ENCODE measurements at regions not wholly inside any gene's neighbourhood (a gene's known extent, or its start where the extent isn't known, plus 50 kb on each side); places are given as distances from the start of the nearest gene placed in this dataset.
"Not testable (repeated sequence)": the region's sequence is repeated elsewhere in the genome, so short reads cannot be mapped to it uniquely, and the experiment has no call there.

DNA sequence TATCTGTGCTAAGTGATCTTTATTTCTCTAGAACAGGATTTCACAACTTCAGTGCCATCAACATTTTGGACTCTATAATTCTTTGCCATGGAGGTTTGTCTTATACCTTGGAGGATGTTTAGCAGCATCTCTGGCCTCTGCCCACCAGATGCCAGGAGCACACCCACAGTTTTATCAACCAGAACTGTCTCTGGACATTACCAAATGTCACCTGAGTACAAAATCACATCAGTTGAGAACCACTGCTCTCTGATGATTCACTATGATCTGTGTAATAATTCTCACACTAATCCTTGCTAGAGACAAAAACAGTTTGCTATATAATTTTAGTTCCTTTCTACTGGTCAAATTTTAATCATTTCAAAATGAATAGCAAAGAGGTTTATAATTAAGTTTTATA, 102.8 kb upstream of the AMZ2 start:
- POLR2A ChIA-PET, result no interaction called here
- no peak for ATAC-seq
- no peak for DNase-seq
- no peak overlapping the region for H3K27ac Mint-ChIP-seq
- peaks cover 0 to 4% (median 0%) of the 10 kb centered on the region in 4 donors for H3K4me1 Mint-ChIP-seq
- H3K36me3 Mint-ChIP-seq, result peaks cover 0 to 3% (median 2%) of the 10 kb centered on the region in 3 donors
- H3K4me3 Mint-ChIP-seq, result no peak overlapping the region
- H3K27me3 Mint-ChIP-seq, result no peaks in the 10 kb centered on the region
- H3K9me3 Mint-ChIP-seq, result no peaks in the 10 kb centered on the region

DNA sequence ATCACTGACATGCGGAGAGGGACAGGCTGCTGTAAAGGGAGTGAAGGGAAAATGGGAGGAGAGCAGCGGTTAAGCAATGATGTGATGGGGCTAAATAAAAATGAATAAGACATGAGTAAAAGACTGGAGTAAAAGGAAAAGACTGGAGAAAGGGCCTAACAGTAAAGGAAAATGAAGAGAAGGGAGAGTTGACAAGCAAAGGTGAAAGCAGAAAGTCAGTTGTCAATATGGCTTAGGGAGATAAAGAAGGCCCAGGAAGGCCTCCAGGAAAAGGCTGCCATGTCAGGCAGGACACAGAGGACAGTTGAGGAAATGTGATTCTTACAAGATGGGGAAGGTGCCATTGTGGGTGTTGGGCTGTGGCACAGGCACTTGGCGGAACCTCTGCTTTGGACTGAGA, 98.9 kb upstream of the AMZ2 start:
- ATAC-seq, result no peak
- no peaks in the 10 kb centered on the region for H3K27me3 Mint-ChIP-seq
- POLR2A ChIA-PET, result interaction anchor here (0.8 kb wide), 1 partner anchor 12 kb away, joined by 5 read pairs; no protein-coding TSS in a partner anchor
- no peak for DNase-seq
- no peaks in the 10 kb centered on the region for H3K9me3 Mint-ChIP-seq
- H3K36me3 Mint-ChIP-seq, result peaks cover 0 to 3% (median 2%) of the 10 kb centered on the region in 3 donors
- peak overlapping the region in 1 of 10 donors; percentile 83 for H3K27ac Mint-ChIP-seq
- H3K4me1 Mint-ChIP-seq, result peaks cover 0 to 4% (median 0%) of the 10 kb centered on the region in 4 donors
- no peak overlapping the region for H3K4me3 Mint-ChIP-seq

DNA sequence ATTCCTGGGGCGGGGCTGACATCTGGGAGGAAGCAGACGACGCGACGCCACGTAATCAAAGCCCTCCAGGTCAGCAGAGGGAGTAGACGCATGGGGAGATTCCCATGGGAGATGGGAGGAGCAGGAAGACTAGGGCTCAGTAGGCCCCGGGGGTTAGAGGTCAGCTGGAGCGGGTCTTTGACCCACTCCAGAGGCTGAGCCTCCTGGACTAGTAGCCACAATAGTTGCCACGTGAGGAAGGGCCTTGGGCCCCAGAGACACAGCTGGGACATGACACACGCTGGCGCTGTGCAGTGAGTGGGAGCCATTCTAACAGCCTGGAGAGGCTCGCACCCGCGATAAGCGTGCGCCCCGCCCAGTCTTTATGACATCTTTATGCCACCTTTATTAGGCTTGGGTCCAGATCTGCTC, 95.7 kb upstream of the AMZ2 start:
- POLR2A ChIA-PET, result no interaction called here
- H3K4me1 Mint-ChIP-seq, result peaks cover 0 to 5% (median 0%) of the 10 kb centered on the region in 4 donors

DNA sequence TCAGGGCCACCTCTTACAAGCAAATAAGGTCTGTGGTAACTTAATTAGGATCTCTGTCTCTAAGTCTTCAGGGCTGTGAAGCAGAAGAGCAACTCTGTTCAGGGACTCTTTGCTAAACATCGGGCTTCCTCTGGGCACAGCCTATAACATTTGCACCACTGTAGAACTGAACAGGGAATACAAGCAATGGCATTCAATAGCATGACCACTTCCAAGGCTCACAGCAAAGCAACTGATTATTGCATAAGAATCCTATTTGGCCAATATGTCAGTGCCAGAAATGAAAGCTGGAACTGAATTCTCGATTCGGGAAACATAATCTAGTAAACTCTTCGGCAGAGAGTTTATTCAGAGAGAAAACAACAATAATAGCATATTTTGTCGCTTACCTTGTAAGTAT, 92.2 kb upstream of the AMZ2 start:
- Mint-ChIP-seq H3K4me3 (no peak overlapping the region), H3K36me3 (peaks cover 0 to 2% (median 0%) of the 10 kb centered on the region in 3 donors), H3K9me3 (no peaks in the 10 kb centered on the region), H3K4me1 (peaks cover 0 to 1% (median 0%) of the 10 kb centered on the region in 4 donors), H3K27ac (no peak overlapping the region), H3K27me3 (no peaks in the 10 kb centered on the region)
- DNase-seq, result no peak
- no peak for ATAC-seq
- POLR2A ChIA-PET, result no interaction called here

More for the DNA sequence above, 95.7 kb upstream of the AMZ2 start:
- Mint-ChIP-seq H3K27ac (no peak overlapping the region), H3K9me3 (no peaks in the 10 kb centered on the region), H3K27me3 (no peaks in the 10 kb centered on the region), H3K36me3 (peaks cover 0 to 3% (median 0%) of the 10 kb centered on the region in 3 donors), H3K4me3 (no peak overlapping the region)
- ATAC-seq, result no peak
- DNase-seq, result no peak

DNA sequence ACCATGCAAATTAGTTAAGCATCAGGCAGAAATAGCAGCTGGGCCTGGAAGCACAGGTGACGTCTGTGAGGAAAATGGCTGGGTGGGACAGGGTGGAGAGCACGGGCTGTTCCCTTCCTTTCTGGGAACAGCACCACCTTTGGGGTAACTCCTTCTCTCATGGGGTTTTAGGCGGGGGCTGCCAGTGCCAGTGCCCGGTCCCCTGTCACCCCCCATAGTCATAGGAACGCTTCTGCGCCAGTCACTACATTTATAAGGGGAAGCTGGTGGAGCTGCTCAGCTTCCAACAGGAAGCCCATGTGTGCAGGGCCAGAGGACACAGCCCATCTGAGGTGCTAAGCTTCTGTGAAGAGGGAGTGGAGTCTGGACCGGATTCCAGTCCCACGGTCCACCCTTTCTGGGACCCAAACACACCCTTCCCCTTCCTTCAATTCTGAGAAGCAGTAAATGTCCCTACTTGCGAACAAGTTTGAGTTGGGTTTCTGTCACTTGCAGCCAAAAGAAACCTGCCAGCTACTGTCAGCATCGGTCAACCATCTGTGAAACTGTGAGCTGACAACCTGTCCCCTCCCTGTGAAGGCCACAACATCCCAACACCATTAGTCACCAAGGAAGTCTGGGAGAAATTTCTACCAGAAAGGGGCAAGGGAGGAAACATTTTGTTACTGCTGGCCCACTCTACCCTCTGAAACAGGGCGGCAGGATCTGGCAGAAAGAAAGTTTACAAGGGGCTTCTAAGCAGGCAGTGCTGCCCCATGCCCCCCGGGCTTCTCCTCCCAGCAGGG, 86.0 kb upstream of the AMZ2 start:
- H3K27me3 Mint-ChIP-seq, result no peaks in the 10 kb centered on the region
- no peak for DNase-seq
- H3K9me3 Mint-ChIP-seq, result no peaks in the 10 kb centered on the region
- no peak for ATAC-seq
- H3K4me1 Mint-ChIP-seq, result peaks cover 2 to 7% (median 4%) of the 10 kb centered on the region in 4 donors
- POLR2A ChIA-PET, result no interaction called here
- H3K27ac Mint-ChIP-seq, result peak overlapping the region in 1 of 10 donors; percentile 34
- peaks cover 0 to 2% (median 0%) of the 10 kb centered on the region in 3 donors for H3K36me3 Mint-ChIP-seq
- no peak overlapping the region for H3K4me3 Mint-ChIP-seq

DNA sequence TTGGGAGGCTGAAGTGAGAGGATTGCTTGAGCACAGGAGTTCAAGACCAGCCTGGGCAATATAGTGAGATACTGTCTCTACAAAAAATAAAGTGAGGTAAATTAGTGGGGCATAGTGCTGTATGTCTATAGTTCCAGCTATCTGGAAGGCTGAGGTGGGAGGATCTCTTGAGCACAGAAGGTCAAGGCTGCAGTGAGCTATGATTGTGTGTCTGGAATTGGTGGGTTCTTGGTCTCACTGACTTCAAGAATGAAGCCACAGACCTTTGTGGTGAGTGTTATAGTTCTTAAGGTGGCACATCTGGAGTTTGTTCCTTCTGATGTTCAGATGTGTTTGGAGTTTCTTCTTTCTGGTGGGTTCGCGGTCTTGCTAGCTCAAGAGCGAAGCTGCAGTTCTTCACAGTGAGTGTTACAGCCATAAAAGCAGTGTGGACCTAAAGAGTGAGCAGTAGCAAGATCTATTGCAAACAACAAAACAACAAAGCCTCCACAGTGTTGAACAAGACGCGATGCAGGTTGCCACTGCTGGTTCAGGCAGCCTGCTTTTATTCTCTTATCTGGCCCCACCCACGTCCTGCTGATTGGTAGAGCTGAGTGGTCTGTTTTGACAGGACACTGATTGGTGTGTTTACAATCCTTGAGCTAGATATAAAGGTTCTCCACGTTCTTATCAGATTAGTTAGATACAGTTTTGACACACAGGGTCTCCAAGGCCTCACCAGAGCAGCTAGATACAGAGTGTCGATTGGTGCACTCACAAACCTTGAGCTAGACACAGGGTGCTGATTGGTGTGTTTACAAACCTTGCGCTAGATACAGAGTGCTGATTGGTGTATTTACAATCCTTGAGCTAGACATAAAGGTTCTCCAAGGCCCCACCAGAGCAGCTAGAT, 79.3 kb upstream of the AMZ2 start:
- H3K4me3 Mint-ChIP-seq, result peak overlapping the region in 9 of 10 donors; percentile 5 to 64 (median 42)
- not testable (repeated sequence) for H3K27me3 Mint-ChIP-seq, H3K9me3 Mint-ChIP-seq, H3K36me3 Mint-ChIP-seq
- DNase-seq, result peak in 4 of 10 donors; percentile 32 to 64 (median 52)
- POLR2A ChIA-PET, result interaction anchor here (0.9 to 2.3 kb wide), 6 partner anchors 11 to 86 kb away, joined by 3 to 10 read pairs (median 4); partner anchors contain the start of gene AMZ2
- peaks cover 15 to 29% (median 27%) of the 10 kb centered on the region in 4 donors for H3K4me1 Mint-ChIP-seq
- peak; percentile 64 to 66 for ATAC-seq
- peak overlapping the region in 9 of 10 donors; percentile 17 to 76 (median 52) for H3K27ac Mint-ChIP-seq

DNA sequence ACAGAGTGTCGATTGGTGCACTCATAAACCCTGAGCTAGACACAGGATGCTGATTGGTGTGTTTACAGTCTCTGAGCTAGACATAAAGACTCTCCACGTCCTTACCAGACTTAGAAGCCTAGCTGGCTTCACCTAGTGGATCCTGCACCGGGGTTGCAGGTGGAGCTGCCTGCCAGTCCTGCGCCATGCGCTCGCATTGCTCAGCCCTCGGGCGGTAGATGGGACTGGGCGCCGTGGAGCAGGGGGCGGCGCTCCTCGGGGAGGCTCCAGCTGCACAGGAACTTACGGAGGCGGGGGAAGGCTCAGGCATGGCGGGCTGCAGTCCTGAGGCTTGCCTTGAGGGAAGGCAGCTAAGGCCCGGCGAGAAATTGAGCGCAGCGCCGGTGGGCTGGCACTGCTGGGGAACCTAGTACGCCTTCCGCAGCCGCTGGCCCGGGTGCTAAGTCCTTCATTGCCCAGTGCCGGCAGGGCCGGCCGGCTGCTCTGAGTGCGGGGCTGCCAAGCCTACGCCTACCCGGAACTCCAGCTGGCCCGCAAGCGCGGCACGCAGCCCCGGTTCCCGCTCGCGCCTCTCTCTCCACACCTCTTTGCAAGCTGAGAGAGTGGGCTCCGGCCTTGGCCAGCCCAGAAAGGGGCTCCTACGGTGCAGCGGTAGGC, 78.5 kb upstream of the AMZ2 start:
- POLR2A ChIA-PET, result interaction anchor here (0.9 to 2.3 kb wide), 6 partner anchors 13 to 85 kb away, joined by 3 to 10 read pairs (median 4); partner anchors contain the start of gene AMZ2
- H3K4me3 Mint-ChIP-seq, result peak overlapping the region in 8 of 10 donors; percentile 5 to 64 (median 38)

DNA sequence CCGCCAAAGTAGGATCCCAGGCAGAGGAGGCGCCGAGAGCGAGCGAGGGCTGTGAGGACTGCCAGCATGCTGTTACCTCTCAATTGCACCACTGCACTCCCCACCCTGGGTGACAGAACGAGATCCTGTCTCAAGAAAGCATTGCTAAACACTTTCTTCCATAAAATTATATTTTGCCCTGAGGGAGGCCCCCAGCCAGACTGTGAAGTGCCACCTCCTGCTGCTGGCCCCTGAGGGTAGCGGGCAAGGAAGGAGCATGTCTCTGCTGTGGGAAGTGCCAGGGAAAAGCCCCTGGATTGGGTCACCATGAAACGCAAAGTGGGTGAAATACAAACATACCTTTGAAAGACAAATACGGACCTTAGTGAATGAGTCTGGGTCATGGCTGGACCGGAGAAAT, 78.0 kb upstream of the AMZ2 start:
- POLR2A ChIA-PET, result interaction anchor here (0.9 to 2.1 kb wide), 5 partner anchors 28 to 84 kb away, joined by 3 to 9 read pairs (median 3); no protein-coding TSS in a partner anchor
- no peaks in the 10 kb centered on the region for H3K9me3 Mint-ChIP-seq
- peak overlapping the region in 1 of 10 donors; percentile 30 for H3K4me3 Mint-ChIP-seq
- no peak for ATAC-seq
- no peak overlapping the region for H3K27ac Mint-ChIP-seq
- no peaks in the 10 kb centered on the region for H3K36me3 Mint-ChIP-seq
- no peaks in the 10 kb centered on the region for H3K27me3 Mint-ChIP-seq
- no peak for DNase-seq
- peaks cover 15 to 29% (median 27%) of the 10 kb centered on the region in 4 donors for H3K4me1 Mint-ChIP-seq

More for the DNA sequence above, 78.5 kb upstream of the AMZ2 start:
- H3K36me3 Mint-ChIP-seq, H3K9me3 Mint-ChIP-seq, H3K27me3 Mint-ChIP-seq, ATAC-seq: not testable (repeated sequence)
- Mint-ChIP-seq H3K27ac (peak overlapping the region in 5 of 10 donors; percentile 8 to 61 (median 52)), H3K4me1 (peaks cover 15 to 29% (median 27%) of the 10 kb centered on the region in 4 donors)
- peak in 1 of 10 donors; percentile 38 for DNase-seq

DNA sequence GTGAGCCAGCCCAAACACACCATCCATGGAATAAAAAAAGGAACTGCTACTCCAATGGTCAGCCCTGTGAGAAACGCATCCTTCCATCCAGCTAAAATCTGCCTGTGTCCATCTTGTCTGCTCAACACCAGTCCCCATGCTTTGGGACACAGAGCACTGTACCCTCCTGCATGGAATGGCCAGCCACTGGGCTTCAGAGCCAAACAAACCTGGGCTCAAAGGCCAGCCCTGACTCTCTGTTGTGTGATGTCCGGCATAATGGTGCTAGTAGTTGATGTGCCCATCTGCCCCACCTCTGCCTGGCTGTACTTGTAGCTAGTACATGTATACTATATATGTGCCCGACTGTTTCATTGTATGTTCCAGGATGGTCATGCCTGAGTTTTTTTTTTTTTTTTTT, 77.6 kb upstream of the AMZ2 start:
- Mint-ChIP-seq H3K9me3 (no peaks in the 10 kb centered on the region), H3K27ac (peak overlapping the region in 1 of 10 donors; percentile 21), H3K4me1 (peaks cover 13 to 25% (median 24%) of the 10 kb centered on the region in 4 donors), H3K36me3 (no peaks in the 10 kb centered on the region), H3K4me3 (peak overlapping the region in 1 of 10 donors; percentile 41), H3K27me3 (no peaks in the 10 kb centered on the region)
- DNase-seq, result no peak
- POLR2A ChIA-PET, result interaction anchor here (1.4 to 2.1 kb wide), 3 partner anchors 27 to 35 kb away, joined by 3 to 9 read pairs (median 4); no protein-coding TSS in a partner anchor
- ATAC-seq, result no peak

DNA sequence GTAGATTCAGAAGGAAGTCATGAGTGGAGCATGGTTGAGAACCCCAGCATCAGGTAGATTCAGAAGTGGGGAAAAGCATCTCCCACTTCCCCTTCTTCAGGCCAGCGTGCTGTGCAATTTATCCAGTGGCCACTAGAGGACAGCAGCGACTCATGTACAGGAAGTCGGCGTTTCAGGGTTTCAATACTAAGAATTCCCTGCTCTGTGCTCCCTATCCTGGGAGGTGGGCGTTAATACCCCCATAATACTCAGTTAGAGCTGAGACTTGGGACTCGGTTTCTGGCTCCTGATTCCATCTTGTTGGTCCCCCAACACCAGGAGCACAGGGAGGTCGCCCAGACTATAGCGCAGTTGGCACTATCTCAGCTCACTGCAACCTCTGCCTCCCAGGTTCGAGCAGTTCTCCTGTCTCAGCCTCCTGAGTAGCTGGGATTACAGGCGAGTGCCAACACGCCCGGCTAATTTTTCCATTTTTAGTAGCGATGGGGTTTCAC, 75.3 kb upstream of the AMZ2 start:
- Mint-ChIP-seq H3K4me1 (peaks cover 16 to 37% (median 32%) of the 10 kb centered on the region in 4 donors), H3K27ac (no peak overlapping the region), H3K27me3 (no peaks in the 10 kb centered on the region), H3K36me3 (no peaks in the 10 kb centered on the region), H3K4me3 (no peak overlapping the region), H3K9me3 (no peaks in the 10 kb centered on the region)
- peak; percentile 57 to 84 (median 70) for DNase-seq
- ATAC-seq, result peak; percentile 71 to 74
- POLR2A ChIA-PET, result interaction anchor here (0.6 to 2.2 kb wide), 9 partner anchors 7 to 75 kb away, joined by 3 to 12 read pairs (median 5); partner anchors contain the start of gene AMZ2

DNA sequence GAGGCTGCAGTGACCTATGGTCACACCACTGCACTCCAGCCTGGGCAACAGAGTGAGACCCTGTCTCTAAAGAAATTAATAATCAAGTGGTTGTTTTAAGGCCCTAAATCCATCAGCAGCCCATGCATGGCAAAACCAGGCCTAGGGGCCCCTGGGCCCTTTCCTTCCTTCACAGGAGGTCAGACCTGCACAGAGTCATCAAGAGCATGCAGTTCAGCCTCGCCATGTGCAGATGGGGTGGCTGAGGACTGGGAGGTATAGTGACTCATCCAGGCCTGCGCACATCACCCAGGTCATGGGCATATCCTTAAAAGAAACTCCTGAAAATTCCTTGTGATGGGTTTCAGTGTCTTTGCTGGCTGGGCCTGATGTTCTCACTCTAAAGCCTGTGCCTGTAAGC, 72.4 kb upstream of the AMZ2 start:
- peaks cover 5 to 25% (median 20%) of the 10 kb centered on the region in 4 donors for H3K4me1 Mint-ChIP-seq
- H3K27ac Mint-ChIP-seq, result no peak overlapping the region
- H3K27me3 Mint-ChIP-seq, result no peaks in the 10 kb centered on the region
- ATAC-seq, result no peak
- no peak overlapping the region for H3K4me3 Mint-ChIP-seq
- DNase-seq, result no peak
- no peaks in the 10 kb centered on the region for H3K36me3 Mint-ChIP-seq
- POLR2A ChIA-PET, result no interaction called here
- no peaks in the 10 kb centered on the region for H3K9me3 Mint-ChIP-seq

DNA sequence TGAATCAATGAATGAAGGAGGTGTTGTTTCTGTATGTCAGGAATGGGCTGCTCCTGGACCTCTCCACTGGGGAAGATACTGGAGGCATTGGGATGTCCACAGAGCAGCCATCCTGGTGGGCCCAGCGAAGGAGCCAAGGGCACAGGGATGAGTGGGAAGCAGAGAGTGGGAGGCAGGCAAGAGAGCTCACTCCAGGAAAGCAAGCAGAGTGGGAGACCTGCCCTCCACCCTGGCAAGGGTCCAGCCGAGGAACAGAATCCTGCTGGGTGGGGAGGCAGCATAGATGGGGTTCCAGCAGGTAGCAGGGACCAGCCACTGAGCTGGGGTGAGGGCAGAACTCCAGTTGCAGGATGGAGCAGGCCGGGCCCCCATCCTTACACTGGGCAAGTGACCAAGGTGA, 71.9 kb upstream of the AMZ2 start:
- DNase-seq, result no peak
- no peaks in the 10 kb centered on the region for H3K36me3 Mint-ChIP-seq
- H3K27ac Mint-ChIP-seq, result peak overlapping the region in 2 of 10 donors; percentile 56 to 61
- ATAC-seq, result no peak
- H3K27me3 Mint-ChIP-seq, result no peaks in the 10 kb centered on the region
- H3K4me1 Mint-ChIP-seq, result peaks cover 9 to 29% (median 24%) of the 10 kb centered on the region in 4 donors
- H3K4me3 Mint-ChIP-seq, result no peak overlapping the region
- H3K9me3 Mint-ChIP-seq, result no peaks in the 10 kb centered on the region
- POLR2A ChIA-PET, result interaction anchor here (1.0 to 1.7 kb wide), 4 partner anchors 24 to 116 kb away, joined by 3 to 7 read pairs (median 4); partner anchors contain the start of gene AMZ2
